CD4-positive, alpha-beta T cell treated with Interleukin-21 for 1 hour (primary cell): ENCODE measurements at regions not wholly inside any gene's neighbourhood (a gene's known extent, or its start where the extent isn't known, plus 50 kb on each side); places are given as distances from the start of the nearest gene placed in this dataset.
"Not testable (repeated sequence)": the region's sequence is repeated elsewhere in the genome, so short reads cannot be mapped to it uniquely, and the experiment has no call there.

Source experiments
- DNase-seq: peaks from one replicate; pipeline ENCODE4 v3.0.0-alpha.2; 2020

DNA sequence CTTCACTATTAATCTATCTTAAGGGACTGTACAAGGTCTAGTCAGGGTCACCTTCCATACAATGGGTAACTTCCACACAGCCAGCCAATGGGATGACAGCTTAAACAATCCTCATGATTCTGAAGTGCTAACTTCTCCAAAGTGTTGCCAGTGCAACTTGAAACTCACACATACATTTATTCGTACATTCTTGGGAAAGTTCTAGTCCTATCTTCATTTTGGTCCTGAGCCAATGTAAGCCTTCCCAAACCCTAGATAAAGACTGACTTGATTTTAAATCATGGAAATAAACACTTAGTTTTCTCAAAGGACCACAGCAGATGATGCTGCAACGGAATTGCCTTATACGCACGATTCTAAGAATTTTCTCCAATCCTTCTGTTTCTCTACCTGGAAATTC, 117.5 kb upstream of the COL1A2 start:
- DNase-seq = no peak

DNA sequence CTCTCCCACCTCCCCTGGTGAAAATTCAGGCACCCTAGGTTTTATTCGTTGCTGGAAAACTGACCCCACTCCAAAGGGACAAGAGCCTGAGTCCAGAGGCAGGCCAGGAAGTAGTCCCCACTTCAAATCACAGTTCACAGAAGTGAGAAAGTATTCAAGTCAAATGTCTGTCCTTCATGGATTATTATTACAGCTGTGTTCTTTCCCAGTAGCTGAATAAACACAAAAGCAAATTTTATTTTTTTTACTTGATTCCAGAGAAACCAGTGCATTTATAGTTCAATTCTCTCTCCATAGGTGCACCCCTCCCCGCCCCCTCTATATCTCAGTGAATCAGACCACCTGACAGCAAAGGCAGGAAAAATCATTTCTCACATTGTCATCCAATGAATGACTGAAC, 113.8 kb upstream of the COL1A2 start:
- no peak for DNase-seq

GRCh38 chr7:94284104-94284503, 110.6 kb upstream of the COL1A2 start:
- no peak for DNase-seq

DNA sequence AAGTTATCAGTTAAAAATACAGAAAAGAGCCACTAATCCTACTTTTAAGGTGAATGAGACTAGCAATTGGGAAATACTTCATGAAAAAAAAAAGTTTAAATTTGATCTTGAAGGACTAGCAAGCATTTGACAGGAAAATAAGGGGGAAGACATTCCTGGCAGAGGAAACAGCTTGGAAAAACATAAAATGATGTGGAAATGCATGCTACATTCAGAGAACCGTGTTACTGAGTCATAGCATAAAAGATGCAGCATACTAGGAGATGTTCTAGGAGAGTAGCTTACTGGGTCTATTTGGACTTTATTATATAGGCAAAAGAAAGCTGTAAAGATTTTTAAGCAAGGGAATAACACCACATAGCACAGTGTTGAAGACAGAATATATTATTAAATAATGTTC, 108.6 kb upstream of the COL1A2 start:
- no peak for DNase-seq

DNA sequence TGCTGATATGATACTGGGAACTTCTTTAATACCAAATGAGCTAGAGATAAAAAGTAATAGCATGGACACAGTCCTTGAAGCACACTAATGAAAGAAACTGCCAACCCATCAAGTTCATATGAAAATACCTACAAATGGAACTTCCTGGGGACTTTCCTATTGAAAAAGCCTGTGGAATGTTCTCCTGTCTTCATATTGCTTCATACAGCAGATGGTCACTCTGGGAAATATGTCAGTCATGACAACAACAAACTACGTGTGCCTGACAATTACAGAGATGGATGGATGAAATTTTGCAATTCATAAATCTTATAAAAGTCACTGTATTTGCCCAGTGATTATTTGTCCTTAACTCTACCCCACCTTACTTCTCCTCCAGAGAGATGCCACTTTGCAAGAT, 106.6 kb upstream of the COL1A2 start:
- DNase-seq = no peak

- DNase-seq = no peak
These were observed 105.6 kb upstream of the COL1A2 start for GRCh38 chr7:94289071-94289470.

GRCh38 chr7:94294471-94295131, 100.1 kb upstream of the COL1A2 start:
- no peak for DNase-seq

- DNase-seq = no peak
These were observed 98.8 kb upstream of the COL1A2 start for GRCh38 chr7:94295850-94296249.

GRCh38 chr7:94296881-94297280, 97.8 kb upstream of the COL1A2 start:
- no peak for DNase-seq

GRCh38 chr7:94297397-94297838, 97.3 kb upstream of the COL1A2 start:
- no peak for DNase-seq

- no peak for DNase-seq
These were observed 95.8 kb upstream of the COL1A2 start for GRCh38 chr7:94298943-94299342.

DNA sequence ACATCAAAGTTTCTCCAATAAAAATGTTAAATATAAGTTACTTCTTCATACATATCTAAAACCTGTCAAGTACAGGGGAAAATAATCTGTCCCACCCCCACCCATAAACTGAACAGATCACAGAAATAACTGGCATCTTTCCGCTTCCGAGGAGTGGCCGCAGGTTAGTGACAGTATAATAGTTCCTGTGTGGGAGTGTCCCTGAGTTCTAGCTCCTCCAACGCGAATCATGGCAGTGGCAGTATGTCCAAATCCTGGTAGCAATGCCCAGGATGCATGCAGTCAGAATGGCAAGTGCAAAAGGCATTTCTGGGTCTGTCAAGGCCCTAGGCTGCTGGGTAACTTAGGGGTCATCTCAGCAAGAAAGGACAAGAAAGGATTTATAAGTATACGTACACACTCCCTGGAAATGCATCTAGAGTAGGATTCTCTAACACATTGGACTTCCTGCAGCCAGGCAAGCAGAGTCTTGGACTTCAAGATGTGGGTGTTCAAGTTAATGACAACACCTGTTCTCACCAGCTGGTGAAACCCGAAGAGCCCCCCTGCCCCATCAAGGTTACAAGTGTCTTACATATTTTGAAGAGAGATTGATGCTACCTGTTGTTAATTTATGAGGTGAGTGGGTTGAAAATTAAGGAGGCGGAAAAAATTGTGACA, 94.4 kb upstream of the COL1A2 start:
- no peak for DNase-seq

- no peak for DNase-seq
These were observed 93.6 kb upstream of the COL1A2 start for GRCh38 chr7:94301024-94301586.

GRCh38 chr7:94303118-94303517, 91.6 kb upstream of the COL1A2 start:
- no peak for DNase-seq

DNA sequence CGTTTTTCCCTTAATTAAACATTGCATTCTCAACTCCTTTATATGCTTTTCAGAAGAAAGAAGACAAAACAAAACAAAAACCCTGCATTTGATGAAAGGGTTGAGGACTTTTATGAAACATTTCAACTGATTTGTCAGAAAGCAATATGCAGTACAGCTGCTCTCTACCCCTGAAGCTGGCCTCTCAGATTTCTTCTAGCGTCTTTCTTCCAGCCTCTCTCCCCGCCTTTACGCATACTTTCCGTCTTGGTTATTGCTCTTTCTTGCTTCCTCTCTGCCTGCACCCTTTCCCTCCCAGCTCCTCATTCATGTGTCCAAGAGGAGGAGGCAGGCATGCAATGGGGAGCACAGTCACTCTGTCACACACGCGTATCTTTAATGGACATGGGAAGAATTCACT, 91.0 kb upstream of the COL1A2 start:
- no peak for DNase-seq

DNA sequence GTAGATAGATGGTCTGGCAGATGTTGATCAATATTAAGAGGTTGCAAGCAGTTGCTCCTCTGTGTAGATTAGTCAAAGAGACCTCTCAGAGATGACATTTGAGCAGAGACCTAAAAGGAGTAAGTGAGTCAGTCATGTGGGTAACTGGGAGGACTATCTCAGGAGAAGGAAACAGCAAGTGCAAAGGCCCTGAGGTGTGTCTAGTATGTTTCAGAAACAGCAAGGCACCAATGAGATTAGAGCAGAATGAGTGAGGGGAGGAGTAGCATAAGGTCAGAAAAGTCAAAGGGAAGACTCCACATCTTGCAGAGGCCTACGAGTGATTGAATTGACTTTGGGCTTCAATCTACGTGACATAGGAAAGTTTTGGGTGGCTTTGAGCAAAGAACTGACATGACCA, 89.8 kb upstream of the COL1A2 start:
- no peak for DNase-seq

- DNase-seq = no peak
These were observed 88.9 kb upstream of the COL1A2 start for GRCh38 chr7:94305836-94306235.

DNA sequence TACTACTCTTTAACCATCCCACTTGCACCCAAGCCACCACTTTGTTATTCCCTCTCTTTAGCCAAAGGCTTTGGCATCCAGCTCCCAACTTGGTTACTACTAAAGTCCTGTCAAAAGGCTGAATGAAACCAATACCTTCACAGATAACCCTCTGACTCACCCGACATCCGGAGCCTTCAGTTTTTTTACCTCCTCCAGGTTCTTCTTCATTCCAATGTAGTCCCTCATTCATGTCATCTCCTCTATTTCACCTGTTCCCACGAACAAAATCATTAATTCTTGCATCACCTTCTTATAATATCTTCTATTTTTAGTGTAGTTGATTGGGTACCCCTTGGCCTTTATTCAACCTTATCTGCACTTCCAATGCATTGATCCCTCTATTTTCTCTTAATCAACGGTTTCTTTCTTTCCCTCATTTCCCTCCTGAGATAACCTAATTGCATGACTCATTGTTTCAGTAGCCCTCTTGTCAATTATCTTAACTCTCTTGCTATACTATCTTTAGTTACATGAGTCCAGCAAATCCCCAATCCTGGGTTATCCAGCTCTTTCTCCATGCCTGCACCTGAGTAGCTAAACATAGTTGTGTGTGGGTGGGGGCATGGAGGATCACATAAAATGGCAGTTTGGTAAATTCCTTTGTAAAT, 87.2 kb upstream of the COL1A2 start:
- no peak for DNase-seq

DNA sequence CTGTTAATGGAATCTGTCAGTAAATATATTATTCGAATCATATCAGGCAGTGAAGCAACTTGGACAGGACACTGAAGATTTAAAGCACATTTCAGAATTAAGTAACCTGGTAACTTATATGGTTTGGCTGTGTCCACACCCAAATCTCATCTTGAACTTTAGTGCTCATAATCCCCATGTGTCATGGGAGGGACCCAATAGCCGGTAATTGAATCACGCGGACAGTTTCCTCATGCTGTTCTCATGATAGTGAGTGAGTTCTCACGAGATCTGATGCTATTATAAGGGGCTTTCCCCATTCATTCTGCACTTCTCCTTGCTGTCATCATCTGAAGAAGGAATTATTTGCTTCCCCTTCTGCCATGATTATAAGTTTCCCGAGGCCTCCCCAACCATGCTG, 83.2 kb upstream of the COL1A2 start:
- DNase-seq = no peak

- no peak for DNase-seq
These were observed 80.8 kb upstream of the COL1A2 start for GRCh38 chr7:94313926-94314325.

- DNase-seq = no peak
These were observed 80.0 kb upstream of the COL1A2 start for GRCh38 chr7:94314413-94315410.

GRCh38 chr7:94321138-94321537, 73.6 kb upstream of the COL1A2 start:
- not testable (repeated sequence) for DNase-seq

- no peak for DNase-seq
These were observed 70.9 kb upstream of the COL1A2 start for GRCh38 chr7:94323844-94324243.
